ENCODE measurements at regions not wholly inside any gene's neighbourhood (a gene's known extent, or its start where the extent isn't known, plus 50 kb on each side); places are given as distances from the start of the nearest gene placed in this dataset.

- no peak overlapping the region for H3K4me3 ChIP-seq (ENCODE audit: low read length)
- H3K9ac ChIP-seq (ENCODE audit: low read length): peak overlapping the region; percentile 40
- H2AFZ ChIP-seq (ENCODE audit: low read depth, low read length): peak overlapping the region; percentile 21
- H4K20me1 ChIP-seq (ENCODE audit: insufficient read depth): no peaks in the 10 kb centered on the region
- H3K36me3 ChIP-seq (ENCODE audit: insufficient read depth, low read length): no peaks in the 10 kb centered on the region
- H3K9me3 ChIP-seq (ENCODE audit: low read length): no peaks in the 10 kb centered on the region
- no peaks in the 10 kb centered on the region for H3K9me2 ChIP-seq (ENCODE audit: insufficient read depth, low read length)
- peak; percentile 20 for TF ChIP-seq EP300 (conservative IDR thresholded peaks at IDR 0.05; ENCODE audit: poor library complexity, severe bottlenecking)
- TF ChIP-seq TAF1 (IDR thresholded peaks at IDR 0.05; ENCODE audit: low read depth): no peak
- peak; percentile 26 for TF ChIP-seq POLR2AphosphoS5 (IDR thresholded peaks at IDR 0.05)
- TF ChIP-seq EZH2 (IDR thresholded peaks at IDR 0.05; ENCODE audit: borderline replicate concordance, insufficient read depth, low read length, poor library complexity, severe bottlenecking): no peak
- TF ChIP-seq CTCF (IDR thresholded peaks at IDR 0.05; ENCODE audit: poor library complexity, severe bottlenecking): no peak
- no peak for TF ChIP-seq MXI1 (conservative IDR thresholded peaks at IDR 0.05; ENCODE audit: poor library complexity, severe bottlenecking)
- TF ChIP-seq REST (IDR thresholded peaks at IDR 0.05; ENCODE audit: borderline replicate concordance): peak; percentile 95
- peak; percentile 16 for TF ChIP-seq RAD21 (conservative IDR thresholded peaks at IDR 0.05)
- peak; percentile 16 for TF ChIP-seq SMC3 (conservative IDR thresholded peaks at IDR 0.05; ENCODE audit: poor library complexity)
- H3K27ac ChIP-seq (ENCODE audit: low read length): peak overlapping the region; percentile 69
- H3K27me3 ChIP-seq (ENCODE audit: insufficient read depth, low read depth, low read length): peaks cover 3% of the 10 kb centered on the region
- peaks cover 3% of the 10 kb centered on the region for H3F3A ChIP-seq (ENCODE audit: insufficient read depth, low read length, poor library complexity, severe bottlenecking)
- H3K79me2 ChIP-seq (replicated peaks; ENCODE audit: insufficient read depth, low read length): no peaks in the 10 kb centered on the region
- H3K4me2 ChIP-seq (ENCODE audit: low read length): no peak overlapping the region
Measured at GRCh38 chr3:127458696-127459604, 131.6 kb downstream of the TPRA1 start.

GRCh38 chr3:127457546-127458145, 132.9 kb downstream of the TPRA1 start:
- Histone ChIP-seq H2AFZ (ENCODE audit: low read depth, low read length) (no peak overlapping the region), H3K9ac (ENCODE audit: low read length) (no peak overlapping the region), H3K27ac (ENCODE audit: low read length) (peak overlapping the region; percentile 18), H3K4me2 (ENCODE audit: low read length) (no peak overlapping the region), H3K9me2 (ENCODE audit: insufficient read depth, low read length) (no peaks in the 10 kb centered on the region), H3K4me3 (ENCODE audit: low read length) (no peak overlapping the region), H4K20me1 (ENCODE audit: insufficient read depth) (no peaks in the 10 kb centered on the region), H3K9me3 (ENCODE audit: low read length) (no peaks in the 10 kb centered on the region), H3K36me3 (ENCODE audit: insufficient read depth, low read length) (no peaks in the 10 kb centered on the region), H3K79me2 (replicated peaks; ENCODE audit: insufficient read depth, low read length) (no peaks in the 10 kb centered on the region), H3F3A (ENCODE audit: insufficient read depth, low read length, poor library complexity, severe bottlenecking) (peaks cover 3% of the 10 kb centered on the region), H3K27me3 (ENCODE audit: insufficient read depth, low read depth, low read length) (peaks cover 3% of the 10 kb centered on the region)
- TF ChIP-seq POLR2AphosphoS5 (IDR thresholded peaks at IDR 0.05) (no peak), MXI1 (conservative IDR thresholded peaks at IDR 0.05; ENCODE audit: poor library complexity, severe bottlenecking) (no peak), CTCF (IDR thresholded peaks at IDR 0.05; ENCODE audit: poor library complexity, severe bottlenecking) (no peak)

Data from neural cell (in vitro differentiated cells).